HG03095 (cell line): ENCODE measurements at regions not wholly inside any gene's neighbourhood (a gene's known extent, or its start where the extent isn't known, plus 50 kb on each side); places are given as distances from the start of the nearest gene placed in this dataset.
"Not testable (repeated sequence)": the region's sequence is repeated elsewhere in the genome, so short reads cannot be mapped to it uniquely, and the experiment has no call there.

Experiments
- ATAC-seq: cut with Tn5 transposase; IDR thresholded peaks from one replicate; pipeline ENCODE4 v1.9.1; 2021; ENCODE audit warnings: moderate library complexity; ENCODE audit not compliant: unreplicated experiment

GRCh38 chr21:28877318-28877884, 115.3 kb downstream of the LTN1 start:
- no peak for ATAC-seq

- no peak for ATAC-seq
These were observed 117.6 kb downstream of the LTN1 start for GRCh38 chr21:28875078-28875477.

- ATAC-seq, result no peak
These were observed 120.5 kb downstream of the LTN1 start for GRCh38 chr21:28872218-28872617.

- no peak for ATAC-seq
These were observed 121.2 kb downstream of the LTN1 start for GRCh38 chr21:28871388-28872010.

GRCh38 chr21:28867401-28867800, 125.3 kb downstream of the LTN1 start:
- no peak for ATAC-seq

- ATAC-seq, result no peak
These were observed 127.0 kb downstream of the LTN1 start for GRCh38 chr21:28865488-28866186.

GRCh38 chr21:28858424-28858823, 134.3 kb downstream of the LTN1 start:
- no peak for ATAC-seq

GRCh38 chr21:28857752-28858151, 134.9 kb downstream of the LTN1 start:
- ATAC-seq, result no peak

- no peak for ATAC-seq
These were observed 136.0 kb downstream of the LTN1 start for GRCh38 chr21:28856588-28857250.

GRCh38 chr21:28852706-28853105, 140.0 kb downstream of the LTN1 start:
- ATAC-seq, result no peak

- ATAC-seq, result no peak
These were observed 141.0 kb downstream of the LTN1 start for GRCh38 chr21:28851645-28852044.

GRCh38 chr21:28839237-28839636, 153.4 kb downstream of the LTN1 start:
- not testable (repeated sequence) for ATAC-seq

- not testable (repeated sequence) for ATAC-seq
These were observed 155.3 kb downstream of the LTN1 start for GRCh38 chr21:28837426-28837825.

GRCh38 chr21:28836588-28836987, 156.1 kb downstream of the LTN1 start:
- not testable (repeated sequence) for ATAC-seq

- no peak for ATAC-seq
These were observed 158.1 kb downstream of the LTN1 start for GRCh38 chr21:28834335-28835238.

GRCh38 chr21:28833609-28834008, 159.1 kb downstream of the LTN1 start:
- no peak for ATAC-seq

GRCh38 chr21:28833182-28833581, 159.5 kb downstream of the LTN1 start:
- no peak for ATAC-seq

GRCh38 chr21:28832715-28833061, 160.0 kb downstream of the LTN1 start:
- no peak for ATAC-seq

- ATAC-seq, result no peak
These were observed 160.5 kb downstream of the LTN1 start for GRCh38 chr21:28832013-28832714.

GRCh38 chr21:28828981-28829380, 163.7 kb downstream of the LTN1 start:
- ATAC-seq, result no peak
